Keratinocyte (primary cell): ENCODE measurements at regions not wholly inside any gene's neighbourhood (a gene's known extent, or its start where the extent isn't known, plus 50 kb on each side); places are given as distances from the start of the nearest gene placed in this dataset.

ENCODE experiments used
- DNase-seq: peaks from one replicate; pipeline ENCODE4 v3.0.0-alpha.2; 2011; ENCODE audit warnings: low read depth, missing footprints, low spot score
- FAIRE-seq: peaks from 2 replicates; lab custom pipeline; 2011; peaks lifted over from hg19 to GRCh38; lab: Jason Lieb, UNC
- H2AFZ ChIP-seq: 2 replicates; pipeline ENCODE4 v1.6.0; 2012; ENCODE audit warnings: low read length, control low read depth, inconsistent platforms; ENCODE audit not compliant: control insufficient read depth
- H3K27ac ChIP-seq: 2 replicates; pipeline ENCODE4 v1.5.1; 2011; ENCODE audit warnings: low read length; ENCODE audit not compliant: control insufficient read depth, insufficient read depth
- H3K27me3 ChIP-seq: 3 replicates; pipeline ENCODE4 v1.6.0; 2011; ENCODE audit warnings: low read length; ENCODE audit not compliant: control insufficient read depth, insufficient read depth; ENCODE audit errors: extremely low read depth
- H3K36me3 ChIP-seq, 2 experiments: 2 replicates in 1 of 2; 3 replicates in 1 of 2; pipeline ENCODE4 v1.5.1; 2011; ENCODE audit warnings: low read length in 2 of 2, mild to moderate bottlenecking in 1 of 2; ENCODE audit not compliant: control insufficient read depth in 2 of 2, insufficient read depth in 2 of 2; ENCODE audit errors: extremely low read depth in 1 of 2
- H3K4me1 ChIP-seq: 3 replicates; pipeline ENCODE4 v1.5.1; 2011; ENCODE audit warnings: low read length; ENCODE audit not compliant: control insufficient read depth, insufficient read depth; ENCODE audit errors: extremely low read depth
- H3K4me2 ChIP-seq: 3 replicates; pipeline ENCODE4 v1.6.0; 2011; ENCODE audit warnings: low read depth, low read length; ENCODE audit not compliant: control insufficient read depth, insufficient read depth; ENCODE audit errors: extremely low read depth
- H3K4me3 ChIP-seq, 3 experiments: fragments of 200-600 bp in 1 of 3; sonication (generic) in 1 of 3; 2 replicates in 2 of 3; 3 replicates in 1 of 3; pipeline ENCODE4 v1.5.1; 2011 to 2016; ENCODE audit warnings: low read length in 3 of 3, mild to moderate bottlenecking in 3 of 3, control low read depth in 2 of 3, inconsistent platforms in 1 of 3, low read depth in 1 of 3, mixed read lengths in 1 of 3, mixed run types in 1 of 3, moderate library complexity in 1 of 3; ENCODE audit not compliant: control insufficient read depth in 2 of 3, insufficient read depth in 2 of 3; ENCODE audit errors: extremely low read depth in 1 of 3
- H3K79me2 ChIP-seq: 2 replicates; pipeline ENCODE4 v1.6.0; 2012; ENCODE audit warnings: low read length; ENCODE audit not compliant: control insufficient read depth, insufficient read depth
- H3K9ac ChIP-seq: 3 replicates; pipeline ENCODE4 v1.6.0; 2011; ENCODE audit warnings: low read length; ENCODE audit not compliant: control insufficient read depth, insufficient read depth; ENCODE audit errors: extremely low read depth
- H3K9me1 ChIP-seq: 3 replicates; pipeline ENCODE4 v1.6.0; 2011; ENCODE audit warnings: low read length; ENCODE audit not compliant: control insufficient read depth, insufficient read depth; ENCODE audit errors: extremely low read depth
- H3K9me3 ChIP-seq: 2 replicates; pipeline ENCODE4 v1.5.1; 2012; ENCODE audit warnings: low read depth, low read length; ENCODE audit not compliant: control insufficient read depth
- H4K20me1 ChIP-seq: 3 replicates; pipeline ENCODE4 v1.6.0; 2011; ENCODE audit warnings: low read length; ENCODE audit not compliant: control insufficient read depth, insufficient read depth; ENCODE audit errors: extremely low read depth
- EZH2 ChIP-seq: IDR thresholded peaks from one replicate; pipeline ENCODE4 v1.6.1; 2012; ENCODE audit warnings: inconsistent platforms, mild to moderate bottlenecking, low read length, moderate library complexity
- dilution Hi-C: fragments of 300-500 bp; cut with MboI; formaldehyde crosslinking; loops from one replicate; pipeline ENCODE4 v1.7.0; 2020; ENCODE audit warnings: low sequenced_read_pairs; ENCODE audit not compliant: extremely low pct_ligation_motif_present
- TF ChIP-seq, protein P1 (sequence below), 3 experiments: IDR thresholded peaks in 1 of 3; conservative IDR thresholded peaks in 1 of 3; optimal IDR thresholded peaks in 1 of 3; 2 replicates in 2 of 3; 3 replicates in 1 of 3; pipeline versions ENCODE3 to v1.5.1; 2011; ENCODE audit warnings: low read length in 3 of 3, mild to moderate bottlenecking in 3 of 3, moderate library complexity in 2 of 3, control low read depth in 1 of 3, inconsistent platforms in 1 of 3; ENCODE audit not compliant: insufficient read depth in 2 of 3; ENCODE audit errors: extremely low read depth in 1 of 3

DNA sequence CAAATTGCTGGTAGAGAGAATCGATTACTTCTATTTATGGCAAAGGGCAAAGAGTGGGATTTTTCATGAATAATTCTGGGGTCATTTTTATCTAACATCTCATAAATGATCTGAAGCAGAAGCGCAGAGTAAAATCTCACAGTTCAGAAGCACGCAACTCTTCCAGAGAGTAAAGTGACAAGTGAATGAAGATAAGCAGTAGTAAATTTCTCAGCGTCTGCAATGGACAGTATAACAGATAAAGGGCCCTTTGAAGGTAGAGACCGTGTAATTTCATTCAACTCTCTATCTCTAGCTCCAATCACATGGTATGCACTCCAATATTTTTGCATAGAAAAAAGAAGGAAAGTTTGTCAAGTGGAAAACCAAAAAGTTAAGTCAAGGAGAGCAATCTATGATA is 521.1 kb upstream of the NECTIN3 start:
- no peaks in the 10 kb centered on the region for H3K4me1 ChIP-seq
- FAIRE-seq, result no peak
- no peaks in the 10 kb centered on the region for H3K79me2 ChIP-seq
- dilution Hi-C loops, result no loop called here
- TF ChIP-seq, protein P1, sequence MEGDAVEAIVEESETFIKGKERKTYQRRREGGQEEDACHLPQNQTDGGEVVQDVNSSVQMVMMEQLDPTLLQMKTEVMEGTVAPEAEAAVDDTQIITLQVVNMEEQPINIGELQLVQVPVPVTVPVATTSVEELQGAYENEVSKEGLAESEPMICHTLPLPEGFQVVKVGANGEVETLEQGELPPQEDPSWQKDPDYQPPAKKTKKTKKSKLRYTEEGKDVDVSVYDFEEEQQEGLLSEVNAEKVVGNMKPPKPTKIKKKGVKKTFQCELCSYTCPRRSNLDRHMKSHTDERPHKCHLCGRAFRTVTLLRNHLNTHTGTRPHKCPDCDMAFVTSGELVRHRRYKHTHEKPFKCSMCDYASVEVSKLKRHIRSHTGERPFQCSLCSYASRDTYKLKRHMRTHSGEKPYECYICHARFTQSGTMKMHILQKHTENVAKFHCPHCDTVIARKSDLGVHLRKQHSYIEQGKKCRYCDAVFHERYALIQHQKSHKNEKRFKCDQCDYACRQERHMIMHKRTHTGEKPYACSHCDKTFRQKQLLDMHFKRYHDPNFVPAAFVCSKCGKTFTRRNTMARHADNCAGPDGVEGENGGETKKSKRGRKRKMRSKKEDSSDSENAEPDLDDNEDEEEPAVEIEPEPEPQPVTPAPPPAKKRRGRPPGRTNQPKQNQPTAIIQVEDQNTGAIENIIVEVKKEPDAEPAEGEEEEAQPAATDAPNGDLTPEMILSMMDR (optimal IDR thresholded peaks at IDR 0.05 in 1 of 3, IDR thresholded peaks at IDR 0.05 in 1 of 3, conservative IDR thresholded peaks at IDR 0.05 in 1 of 3; ENCODE audit: extremely low read depth in 1 of 3, insufficient read depth in 2 of 3, low read length in 3 of 3), result no peak
- TF ChIP-seq EZH2, result no peak
- no peak overlapping the region for H3K4me2 ChIP-seq
- H4K20me1 ChIP-seq, result no peaks in the 10 kb centered on the region
- H3K9me1 ChIP-seq, result no peaks in the 10 kb centered on the region
- H3K4me3 ChIP-seq, result no peak overlapping the region
- H3K36me3 ChIP-seq, result no peaks in the 10 kb centered on the region
- no peak for DNase-seq
- H3K27ac ChIP-seq, result no peak overlapping the region
- H3K9me3 ChIP-seq, result no peaks in the 10 kb centered on the region
- no peaks in the 10 kb centered on the region for H3K27me3 ChIP-seq
- H2AFZ ChIP-seq, result no peak overlapping the region
- no peak overlapping the region for H3K9ac ChIP-seq

DNA sequence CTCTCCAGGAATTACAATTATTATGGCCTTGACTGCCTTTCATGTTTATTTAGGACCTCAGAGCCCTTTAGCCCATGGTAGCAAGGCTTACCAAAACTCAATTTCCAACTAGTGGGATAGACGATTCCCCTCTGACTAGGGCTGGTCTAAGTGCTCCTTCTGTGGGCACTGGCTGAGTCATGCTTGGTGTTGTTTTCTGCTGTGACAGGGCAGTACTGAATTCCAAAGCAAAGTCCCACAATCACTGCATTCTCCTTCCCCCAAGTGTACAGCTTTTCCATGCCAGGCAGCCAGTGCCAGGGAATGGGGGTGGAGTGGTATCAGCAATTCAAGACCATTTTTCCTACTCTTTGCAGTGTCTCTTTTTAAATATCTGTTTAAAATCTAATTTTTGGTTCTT is 509.0 kb upstream of the NECTIN3 start:
- Histone ChIP-seq H3K36me3 (no peaks in the 10 kb centered on the region), H3K9ac (no peak overlapping the region), H3K27me3 (no peaks in the 10 kb centered on the region), H3K4me3 (no peak overlapping the region), H3K4me2 (no peak overlapping the region), H3K9me1 (no peaks in the 10 kb centered on the region), H3K79me2 (no peaks in the 10 kb centered on the region), H3K27ac (no peak overlapping the region), H3K9me3 (no peaks in the 10 kb centered on the region), H2AFZ (no peak overlapping the region), H3K4me1 (no peaks in the 10 kb centered on the region), H4K20me1 (no peaks in the 10 kb centered on the region)
- TF ChIP-seq, protein P1 (optimal IDR thresholded peaks at IDR 0.05 in 1 of 3, IDR thresholded peaks at IDR 0.05 in 1 of 3, conservative IDR thresholded peaks at IDR 0.05 in 1 of 3; ENCODE audit: extremely low read depth in 1 of 3, insufficient read depth in 2 of 3, low read length in 3 of 3), result no peak
- TF ChIP-seq EZH2, result no peak
- no peak for DNase-seq
- dilution Hi-C loops, result no loop called here
- no peak for FAIRE-seq
